Adrenal gland (tissue), 5 donors: ENCODE measurements at regions not wholly inside any gene's neighbourhood (a gene's known extent, or its start where the extent isn't known, plus 50 kb on each side); places are given as distances from the start of the nearest gene placed in this dataset.

Experiments used
- CTCF ChIP-seq, 6 experiments: fragments of 450-650 bp in 4 of 6; fragments of 200-600 bp in 2 of 6; sonication (generic) in 1 of 6; IDR thresholded peaks; 1 replicate in 5 of 6; 2 replicates in 1 of 6; pipeline versions ENCODE4 v1.5.1 to v1.8.0; 2016 to 2021; ENCODE audit warnings: antibody characterized with exemption in 6 of 6, mild to moderate bottlenecking in 2 of 6, moderate library complexity in 1 of 6
- POLR2A ChIP-seq, 2 donors: fragments of 450-650 bp; IDR thresholded peaks; one replicate each; pipeline ENCODE4 v1.6.1; 2017; ENCODE audit warnings: antibody characterized with exemption in 2 of 2, mild to moderate bottlenecking in 2 of 2, moderate library complexity in 1 of 2
- donor health status: DM: no; HTN: no; CAD: no.

DNA sequence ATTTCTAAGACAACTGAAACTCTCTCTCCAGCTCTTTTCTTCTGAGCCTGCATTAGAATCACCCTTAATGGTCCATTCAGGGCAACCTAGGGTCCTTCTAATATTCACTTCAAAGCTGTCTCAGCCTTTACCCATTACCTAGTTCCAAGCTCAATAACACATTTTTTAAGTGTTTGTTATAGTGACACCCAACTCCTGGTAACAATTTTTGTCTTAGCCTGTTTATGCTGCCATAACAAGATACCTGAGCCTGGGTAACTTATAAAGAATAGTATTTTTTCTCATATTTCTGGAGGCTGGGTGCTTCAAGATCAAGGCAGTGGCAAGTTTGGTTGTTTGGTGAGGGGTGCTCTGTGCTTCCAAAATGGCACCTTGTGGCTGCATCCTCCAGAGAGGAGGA lies 531.5 kb upstream of the USP24 start:
- TF ChIP-seq CTCF (IDR thresholded peaks at IDR 0.05): no peak
- TF ChIP-seq POLR2A (IDR thresholded peaks at IDR 0.05): no peak
